Sigmoid colon (tissue), 4 donors: ENCODE measurements at regions not wholly inside any gene's neighbourhood (a gene's known extent, or its start where the extent isn't known, plus 50 kb on each side); places are given as distances from the start of the nearest gene placed in this dataset.

Experiments
- CTCF ChIP-seq, 4 experiments: fragments of 450-650 bp in 3 of 4; fragments of 200-600 bp in 1 of 4; IDR thresholded peaks; one replicate each; pipeline ENCODE4 v1.5.1; 2016 to 2019; ENCODE audit warnings: antibody characterized with exemption in 4 of 4, mild to moderate bottlenecking in 3 of 4, moderate library complexity in 2 of 4
- POLR2A ChIP-seq, 2 donors: fragments of 450-650 bp; IDR thresholded peaks; one replicate each; pipeline ENCODE4 v1.6.1; 2016; ENCODE audit warnings: antibody characterized with exemption in 2 of 2, mild to moderate bottlenecking in 2 of 2, moderate library complexity in 2 of 2
- POLR2AphosphoS5 ChIP-seq, 4 donors: sonication (generic); formaldehyde crosslinking; IDR thresholded peaks; one replicate each; pipeline ENCODE4 v1.6.1; 2017; ENCODE audit warnings: antibody characterized with exemption in 4 of 4

GRCh38 chr11:38446336-38446735 is 1848.3 kb upstream of the RAG2 start:
- TF ChIP-seq CTCF (IDR thresholded peaks at IDR 0.05) (no peak), POLR2A (IDR thresholded peaks at IDR 0.05) (no peak), POLR2AphosphoS5 (IDR thresholded peaks at IDR 0.05) (no peak)
